GM18498 (cell line): ENCODE measurements at regions not wholly inside any gene's neighbourhood (a gene's known extent, or its start where the extent isn't known, plus 50 kb on each side); places are given as distances from the start of the nearest gene placed in this dataset.

Experiments
- ATAC-seq: cut with Tn5 transposase; IDR thresholded peaks from one replicate; pipeline ENCODE4 v1.9.1; 2021; ENCODE audit warnings: mild to moderate bottlenecking, moderate library complexity; ENCODE audit not compliant: unreplicated experiment

- no peak for ATAC-seq
Measured at GRCh38 chr7:36002900-36003299, 150.2 kb upstream of the EEPD1 start.

GRCh38 chr7:36003343-36003742 lies 149.7 kb upstream of the EEPD1 start:
- no peak for ATAC-seq

- no peak for ATAC-seq
Measured at GRCh38 chr7:36005293-36005692, 147.8 kb upstream of the EEPD1 start.

- ATAC-seq, result no peak
Measured at GRCh38 chr7:36005876-36006275, 147.2 kb upstream of the EEPD1 start.

- no peak for ATAC-seq
Measured at GRCh38 chr7:36006636-36007229, 146.3 kb upstream of the EEPD1 start.

GRCh38 chr7:36010656-36011587 lies 142.1 kb upstream of the EEPD1 start:
- ATAC-seq, result no peak

GRCh38 chr7:36011588-36011965 lies 141.5 kb upstream of the EEPD1 start:
- ATAC-seq, result no peak

- no peak for ATAC-seq
Measured at GRCh38 chr7:36013246-36014014, 139.6 kb upstream of the EEPD1 start.

GRCh38 chr7:36014961-36015360 lies 138.1 kb upstream of the EEPD1 start:
- ATAC-seq, result no peak

- no peak for ATAC-seq
Measured at GRCh38 chr7:36015733-36016132, 137.3 kb upstream of the EEPD1 start.

GRCh38 chr7:36016648-36017047 lies 136.4 kb upstream of the EEPD1 start:
- ATAC-seq, result no peak

- ATAC-seq, result no peak
Measured at GRCh38 chr7:36017111-36017510, 135.9 kb upstream of the EEPD1 start.

- no peak for ATAC-seq
Measured at GRCh38 chr7:36018816-36019484, 134.1 kb upstream of the EEPD1 start.

- ATAC-seq, result no peak
Measured at GRCh38 chr7:36019538-36019937, 133.5 kb upstream of the EEPD1 start.

GRCh38 chr7:36019980-36020379 lies 133.1 kb upstream of the EEPD1 start:
- no peak for ATAC-seq

- no peak for ATAC-seq
Measured at GRCh38 chr7:36021367-36021766, 131.7 kb upstream of the EEPD1 start.

GRCh38 chr7:36021917-36022550 lies 131.0 kb upstream of the EEPD1 start:
- no peak for ATAC-seq

GRCh38 chr7:36023033-36023560 lies 130.0 kb upstream of the EEPD1 start:
- no peak for ATAC-seq

GRCh38 chr7:36025190-36025589 lies 127.9 kb upstream of the EEPD1 start:
- ATAC-seq, result no peak

- no peak for ATAC-seq
Measured at GRCh38 chr7:36029311-36029710, 123.7 kb upstream of the EEPD1 start.
